CD4-positive, alpha-beta T cell treated with Interleukin-15 for 4 hours (primary cell): ENCODE measurements at regions not wholly inside any gene's neighbourhood (a gene's known extent, or its start where the extent isn't known, plus 50 kb on each side); places are given as distances from the start of the nearest gene placed in this dataset.
"Not testable (repeated sequence)": the region's sequence is repeated elsewhere in the genome, so short reads cannot be mapped to it uniquely, and the experiment has no call there.

Experiments
- DNase-seq: peaks from one replicate; pipeline ENCODE4 v3.0.0-alpha.2; 2020; ENCODE audit warnings: low spot score

- DNase-seq = no peak
These were observed 270.4 kb downstream of the TEX29 start for GRCh38 chr13:111590796-111591195.

GRCh38 chr13:111593490-111593889 lies 273.0 kb downstream of the TEX29 start:
- DNase-seq = not testable (repeated sequence)

GRCh38 chr13:111594606-111595005 lies 274.2 kb downstream of the TEX29 start:
- no peak for DNase-seq

GRCh38 chr13:111595276-111595675 lies 274.8 kb downstream of the TEX29 start:
- DNase-seq = no peak

GRCh38 chr13:111595791-111596190 lies 275.3 kb downstream of the TEX29 start:
- DNase-seq = no peak

- no peak for DNase-seq
These were observed 276.8 kb downstream of the TEX29 start for GRCh38 chr13:111597191-111597611.

GRCh38 chr13:111597618-111598017 lies 277.2 kb downstream of the TEX29 start:
- DNase-seq = no peak

GRCh38 chr13:111598747-111599146 lies 278.3 kb downstream of the TEX29 start:
- no peak for DNase-seq

- DNase-seq = no peak
These were observed 279.3 kb downstream of the TEX29 start for GRCh38 chr13:111599791-111600190.

- DNase-seq = no peak
These were observed 282.4 kb downstream of the TEX29 start for GRCh38 chr13:111602874-111603273.

GRCh38 chr13:111604097-111604496 lies 283.7 kb downstream of the TEX29 start:
- no peak for DNase-seq

GRCh38 chr13:111608556-111608955 lies 288.1 kb downstream of the TEX29 start:
- DNase-seq = no peak

- no peak for DNase-seq
These were observed 289.2 kb downstream of the TEX29 start for GRCh38 chr13:111609631-111610030.

- no peak for DNase-seq
These were observed 289.6 kb downstream of the TEX29 start for GRCh38 chr13:111610081-111610480.

- no peak for DNase-seq
These were observed 290.4 kb downstream of the TEX29 start for GRCh38 chr13:111610879-111611278.

GRCh38 chr13:111611651-111612050 lies 291.2 kb downstream of the TEX29 start:
- DNase-seq = no peak

- no peak for DNase-seq
These were observed 292.4 kb downstream of the TEX29 start for GRCh38 chr13:111612886-111613285.

- DNase-seq = no peak
These were observed 293.6 kb downstream of the TEX29 start for GRCh38 chr13:111614009-111614408.

- no peak for DNase-seq
These were observed 294.2 kb downstream of the TEX29 start for GRCh38 chr13:111614613-111615012.

- DNase-seq = no peak
These were observed 295.8 kb downstream of the TEX29 start for GRCh38 chr13:111616203-111616602.

GRCh38 chr13:111620166-111620565 lies 299.7 kb downstream of the TEX29 start:
- DNase-seq = no peak

GRCh38 chr13:111620586-111620985 lies 300.1 kb downstream of the TEX29 start:
- DNase-seq = no peak

GRCh38 chr13:111621164-111621563 lies 300.7 kb downstream of the TEX29 start:
- DNase-seq = no peak

- no peak for DNase-seq
These were observed 301.6 kb downstream of the TEX29 start for GRCh38 chr13:111622051-111622531.

- DNase-seq = no peak
These were observed 302.8 kb downstream of the TEX29 start for GRCh38 chr13:111623208-111623607.
